ENCODE measurements at regions not wholly inside any gene's neighbourhood (a gene's known extent, or its start where the extent isn't known, plus 50 kb on each side); places are given as distances from the start of the nearest gene placed in this dataset.

DNA sequence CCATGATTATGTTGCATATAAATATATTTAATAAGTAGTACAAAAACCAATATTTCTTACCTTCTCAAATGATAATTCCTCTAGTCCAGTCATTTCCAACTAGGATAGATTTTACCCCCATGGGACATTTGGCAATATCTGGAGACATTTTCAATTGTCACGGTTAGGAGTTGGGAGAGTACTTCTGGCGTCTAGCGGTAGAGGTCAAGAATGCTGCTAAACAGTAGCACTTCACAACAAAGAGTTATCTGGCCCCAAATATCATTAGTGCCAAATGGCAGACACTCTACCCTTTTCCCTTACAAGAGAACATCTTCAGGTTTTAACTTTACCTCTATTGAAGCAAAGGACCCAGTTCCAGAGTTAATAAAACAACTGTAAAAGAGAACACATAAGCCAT, 168.1 kb downstream of the FAT4 start:
- Histone ChIP-seq H3K4me1 (no peaks in the 10 kb centered on the region), H3K27ac (no peak overlapping the region), H3K4me3 (no peak overlapping the region), H3K9me3 (no peaks in the 10 kb centered on the region), H3K36me3 (peaks cover 0 to 11% of the 10 kb centered on the region in 2 donors), H3K27me3 (no peaks in the 10 kb centered on the region)
- no peak for ATAC-seq
- intact Hi-C loops (cut with DNase I; ENCODE audit: low total_unique reads) = no loop called here
- in situ Hi-C loops (cut with MboI; ENCODE audit: low sequenced_read_pairs in 4 of 4) = no loop called here
- DNase-seq = no peak
- TF ChIP-seq, protein P1, sequence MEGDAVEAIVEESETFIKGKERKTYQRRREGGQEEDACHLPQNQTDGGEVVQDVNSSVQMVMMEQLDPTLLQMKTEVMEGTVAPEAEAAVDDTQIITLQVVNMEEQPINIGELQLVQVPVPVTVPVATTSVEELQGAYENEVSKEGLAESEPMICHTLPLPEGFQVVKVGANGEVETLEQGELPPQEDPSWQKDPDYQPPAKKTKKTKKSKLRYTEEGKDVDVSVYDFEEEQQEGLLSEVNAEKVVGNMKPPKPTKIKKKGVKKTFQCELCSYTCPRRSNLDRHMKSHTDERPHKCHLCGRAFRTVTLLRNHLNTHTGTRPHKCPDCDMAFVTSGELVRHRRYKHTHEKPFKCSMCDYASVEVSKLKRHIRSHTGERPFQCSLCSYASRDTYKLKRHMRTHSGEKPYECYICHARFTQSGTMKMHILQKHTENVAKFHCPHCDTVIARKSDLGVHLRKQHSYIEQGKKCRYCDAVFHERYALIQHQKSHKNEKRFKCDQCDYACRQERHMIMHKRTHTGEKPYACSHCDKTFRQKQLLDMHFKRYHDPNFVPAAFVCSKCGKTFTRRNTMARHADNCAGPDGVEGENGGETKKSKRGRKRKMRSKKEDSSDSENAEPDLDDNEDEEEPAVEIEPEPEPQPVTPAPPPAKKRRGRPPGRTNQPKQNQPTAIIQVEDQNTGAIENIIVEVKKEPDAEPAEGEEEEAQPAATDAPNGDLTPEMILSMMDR (IDR thresholded peaks at IDR 0.05 in 4 of 5, conservative IDR thresholded peaks at IDR 0.05 in 1 of 5) = no peak
- no peak for TF ChIP-seq POLR2A (IDR thresholded peaks at IDR 0.05)

GRCh38 chr4:125483278-125483677, 168.5 kb downstream of the FAT4 start:
- in situ Hi-C loops (cut with MboI; ENCODE audit: low sequenced_read_pairs in 4 of 4) = no loop called here
- Histone ChIP-seq H3K4me1 (no peaks in the 10 kb centered on the region), H3K9me3 (no peaks in the 10 kb centered on the region), H3K36me3 (peaks cover 0 to 11% of the 10 kb centered on the region in 2 donors), H3K27me3 (no peaks in the 10 kb centered on the region), H3K4me3 (no peak overlapping the region), H3K27ac (no peak overlapping the region)
- no peak for DNase-seq
- TF ChIP-seq POLR2A (IDR thresholded peaks at IDR 0.05) = no peak
- TF ChIP-seq, protein P1 (IDR thresholded peaks at IDR 0.05 in 4 of 5, conservative IDR thresholded peaks at IDR 0.05 in 1 of 5) = no peak
- intact Hi-C loops (cut with DNase I; ENCODE audit: low total_unique reads) = no loop called here
- ATAC-seq = no peak

- Histone ChIP-seq H3K4me3 (no peak overlapping the region), H3K9me3 (no peaks in the 10 kb centered on the region), H3K4me1 (no peaks in the 10 kb centered on the region), H3K36me3 (peaks cover 0 to 11% of the 10 kb centered on the region in 2 donors), H3K27ac (no peak overlapping the region), H3K27me3 (no peaks in the 10 kb centered on the region)
- TF ChIP-seq POLR2A (IDR thresholded peaks at IDR 0.05) = no peak
- TF ChIP-seq, protein P1 (IDR thresholded peaks at IDR 0.05 in 4 of 5, conservative IDR thresholded peaks at IDR 0.05 in 1 of 5) = no peak
- in situ Hi-C loops (cut with MboI; ENCODE audit: low sequenced_read_pairs in 4 of 4) (no loop called here), intact Hi-C loops (cut with DNase I; ENCODE audit: low total_unique reads) (no loop called here)
- ATAC-seq (no peak), DNase-seq (no peak)
Measured at GRCh38 chr4:125484912-125485311, 170.2 kb downstream of the FAT4 start.

GRCh38 chr4:125486351-125486750, 171.6 kb downstream of the FAT4 start:
- in situ Hi-C loops (cut with MboI; ENCODE audit: low sequenced_read_pairs in 4 of 4) = no loop called here
- no peak for ATAC-seq

More at GRCh38 chr4:125486351-125486750, 171.6 kb downstream of the FAT4 start:
- Histone ChIP-seq H3K4me1 (no peaks in the 10 kb centered on the region), H3K9me3 (no peaks in the 10 kb centered on the region), H3K4me3 (no peak overlapping the region), H3K27ac (no peak overlapping the region), H3K27me3 (no peaks in the 10 kb centered on the region), H3K36me3 (peaks cover 0 to 5% of the 10 kb centered on the region in 2 donors)
- TF ChIP-seq, protein P1 (IDR thresholded peaks at IDR 0.05 in 4 of 5, conservative IDR thresholded peaks at IDR 0.05 in 1 of 5) = no peak
- TF ChIP-seq POLR2A (IDR thresholded peaks at IDR 0.05) = no peak
- DNase-seq = no peak
- intact Hi-C loops (cut with DNase I; ENCODE audit: low total_unique reads) = no loop called here
